GM10266 (cell line): ENCODE measurements at regions not wholly inside any gene's neighbourhood (a gene's known extent, or its start where the extent isn't known, plus 50 kb on each side); places are given as distances from the start of the nearest gene placed in this dataset.

Experiments
- DNase-seq: peaks from one replicate; pipeline ENCODE4 v3.0.0; 2012; ENCODE audit errors: extremely low spot score
- CTCF ChIP-seq: IDR thresholded peaks from 2 replicates; pipeline ENCODE4 v1.5.1; 2012; ENCODE audit warnings: mild to moderate bottlenecking, low read depth; ENCODE audit not compliant: control insufficient read depth, insufficient read depth; ENCODE audit errors: missing control alignments

GRCh38 chr6:103198386-103198785 lies 1661.3 kb downstream of the HACE1 start:
- no peak for TF ChIP-seq CTCF
- DNase-seq = no peak

GRCh38 chr6:103193413-103193812 lies 1666.3 kb downstream of the HACE1 start:
- no peak for TF ChIP-seq CTCF
- no peak for DNase-seq

- DNase-seq = no peak
- no peak for TF ChIP-seq CTCF
Measured at GRCh38 chr6:103191391-103192093, 1668.2 kb downstream of the HACE1 start.

GRCh38 chr6:103184776-103185175 lies 1674.9 kb downstream of the HACE1 start:
- TF ChIP-seq CTCF = no peak
- no peak for DNase-seq

GRCh38 chr6:103183831-103184411 lies 1675.8 kb downstream of the HACE1 start:
- no peak for TF ChIP-seq CTCF
- DNase-seq = no peak

GRCh38 chr6:103178193-103178592 lies 1681.5 kb downstream of the HACE1 start:
- DNase-seq = no peak
- TF ChIP-seq CTCF = no peak

GRCh38 chr6:103177791-103178190 lies 1681.9 kb downstream of the HACE1 start:
- TF ChIP-seq CTCF = no peak
- no peak for DNase-seq
